ENCODE measurements at regions not wholly inside any gene's neighbourhood (a gene's known extent, or its start where the extent isn't known, plus 50 kb on each side); places are given as distances from the start of the nearest gene placed in this dataset.

- no peak for DNase-seq (ENCODE audit: low read depth in 2 of 3, low spot score in 2 of 3)
These were observed 541.1 kb upstream of the CAMK1G start for GRCh38 chr1:209042413-209042812.

GRCh38 chr1:209045331-209046057 lies 538.0 kb upstream of the CAMK1G start:
- no peak for DNase-seq (ENCODE audit: low read depth in 2 of 3, low spot score in 2 of 3)

- DNase-seq (ENCODE audit: low read depth in 2 of 3, low spot score in 2 of 3): no peak
These were observed 537.5 kb upstream of the CAMK1G start for GRCh38 chr1:209046058-209046417.

GRCh38 chr1:209046935-209047334 lies 536.6 kb upstream of the CAMK1G start:
- no peak for DNase-seq (ENCODE audit: low read depth in 2 of 3, low spot score in 2 of 3)

- no peak for DNase-seq (ENCODE audit: low read depth in 2 of 3, low spot score in 2 of 3)
These were observed 534.4 kb upstream of the CAMK1G start for GRCh38 chr1:209048941-209049669.

GRCh38 chr1:209051570-209051969 lies 531.9 kb upstream of the CAMK1G start:
- no peak for DNase-seq (ENCODE audit: low read depth in 2 of 3, low spot score in 2 of 3)

- no peak for DNase-seq (ENCODE audit: low read depth in 2 of 3, low spot score in 2 of 3)
These were observed 529.9 kb upstream of the CAMK1G start for GRCh38 chr1:209053587-209053986.

GRCh38 chr1:209057083-209057482 lies 526.4 kb upstream of the CAMK1G start:
- no peak for DNase-seq (ENCODE audit: low read depth in 2 of 3, low spot score in 2 of 3)

GRCh38 chr1:209057901-209058300 lies 525.6 kb upstream of the CAMK1G start:
- DNase-seq (ENCODE audit: low read depth in 2 of 3, low spot score in 2 of 3): no peak

GRCh38 chr1:209059376-209059775 lies 524.1 kb upstream of the CAMK1G start:
- DNase-seq (ENCODE audit: low read depth in 2 of 3, low spot score in 2 of 3): no peak

GRCh38 chr1:209059981-209060380 lies 523.5 kb upstream of the CAMK1G start:
- DNase-seq (ENCODE audit: low read depth in 2 of 3, low spot score in 2 of 3): no peak

GRCh38 chr1:209062081-209062620 lies 521.4 kb upstream of the CAMK1G start:
- DNase-seq (ENCODE audit: low read depth in 2 of 3, low spot score in 2 of 3): no peak

GRCh38 chr1:209062863-209063262 lies 520.7 kb upstream of the CAMK1G start:
- no peak for DNase-seq (ENCODE audit: low read depth in 2 of 3, low spot score in 2 of 3)

GRCh38 chr1:209063767-209064659 lies 519.5 kb upstream of the CAMK1G start:
- DNase-seq (ENCODE audit: low read depth in 2 of 3, low spot score in 2 of 3): no peak

- no peak for DNase-seq (ENCODE audit: low read depth in 2 of 3, low spot score in 2 of 3)
These were observed 518.4 kb upstream of the CAMK1G start for GRCh38 chr1:209064850-209065706.

GRCh38 chr1:209072481-209072880 lies 511.0 kb upstream of the CAMK1G start:
- no peak for DNase-seq (ENCODE audit: low read depth in 2 of 3, low spot score in 2 of 3)

GRCh38 chr1:209073879-209074278 lies 509.6 kb upstream of the CAMK1G start:
- no peak for DNase-seq (ENCODE audit: low read depth in 2 of 3, low spot score in 2 of 3)

- no peak for DNase-seq (ENCODE audit: low read depth in 2 of 3, low spot score in 2 of 3)
These were observed 508.8 kb upstream of the CAMK1G start for GRCh38 chr1:209074575-209075250.

- no peak for DNase-seq (ENCODE audit: low read depth in 2 of 3, low spot score in 2 of 3)
These were observed 506.8 kb upstream of the CAMK1G start for GRCh38 chr1:209076688-209077087.
